ENCODE measurements at regions not wholly inside any gene's neighbourhood (a gene's known extent, or its start where the extent isn't known, plus 50 kb on each side); places are given as distances from the start of the nearest gene placed in this dataset.

GRCh38 chr21:33152732-33153130 lies 77.0 kb upstream of the IFNAR2 start:
- CTCF ChIA-PET: interaction anchor here (0.6 to 1.4 kb wide), 3 partner anchors 18 to 45 kb away, joined by 3 read pairs; no protein-coding TSS in a partner anchor
- no peaks in the 10 kb centered on the region for H3K9me3 ChIP-seq (ENCODE audit: control extremely low read depth in 1 of 5, control insufficient read depth in 4 of 5, insufficient read depth in 2 of 5, low read depth in 1 of 5, low read length in 4 of 5)
- over 99% methylated on average over 13 of the region's 13 CpGs for WGBS (ENCODE audit: insufficient coverage)
- peaks cover 0 to 2% (median 0%) of the 10 kb centered on the region in 5 experiments for H3K27me3 ChIP-seq (replicated peaks in 2 of 5; ENCODE audit: control insufficient read depth in 4 of 5, insufficient read depth in 5 of 5, low read length in 4 of 5)
- POLR2A ChIA-PET: interaction anchor here (0.6 kb wide), 1 partner anchor 1977 kb away, joined by 4 read pairs; no protein-coding TSS in a partner anchor
- DNase-seq: no peak
- no peak overlapping the region for H3K4me3 ChIP-seq (ENCODE audit: control insufficient read depth in 1 of 7, extremely low read depth in 1 of 7, insufficient read depth in 4 of 7, low read depth in 2 of 7, low read length in 6 of 7)
- H3K27ac ChIP-seq (ENCODE audit: insufficient read depth in 1 of 2, low read depth in 1 of 2, low read length in 2 of 2, poor library complexity in 1 of 2, severe bottlenecking in 2 of 2): no peak overlapping the region
- H3K36me3 ChIP-seq (ENCODE audit: control insufficient read depth in 4 of 4, insufficient read depth in 4 of 4, low read length in 3 of 4): no peaks in the 10 kb centered on the region
- peaks cover 0 to 19% (median 12%) of the 10 kb centered on the region in 4 experiments for H3K4me1 ChIP-seq (ENCODE audit: control extremely low read depth in 1 of 4, control insufficient read depth in 4 of 4, insufficient read depth in 4 of 4, low read length in 3 of 4)

GRCh38 chr21:33155005-33155404 lies 74.7 kb upstream of the IFNAR2 start:
- no peaks in the 10 kb centered on the region for H3K36me3 ChIP-seq (ENCODE audit: control insufficient read depth in 4 of 4, insufficient read depth in 4 of 4, low read length in 3 of 4)
- no peak overlapping the region for H3K4me3 ChIP-seq (ENCODE audit: control insufficient read depth in 1 of 7, extremely low read depth in 1 of 7, insufficient read depth in 4 of 7, low read depth in 2 of 7, low read length in 6 of 7)
- H3K27ac ChIP-seq (ENCODE audit: insufficient read depth in 1 of 2, low read depth in 1 of 2, low read length in 2 of 2, poor library complexity in 1 of 2, severe bottlenecking in 2 of 2): no peak overlapping the region
- no peak for DNase-seq
- H3K9me3 ChIP-seq (ENCODE audit: control extremely low read depth in 1 of 5, control insufficient read depth in 4 of 5, insufficient read depth in 2 of 5, low read depth in 1 of 5, low read length in 4 of 5): peaks cover 0 to 9% (median 3%) of the 10 kb centered on the region in 5 experiments
- peaks cover 0 to 10% (median 2%) of the 10 kb centered on the region in 5 experiments for H3K27me3 ChIP-seq (replicated peaks in 2 of 5; ENCODE audit: control insufficient read depth in 4 of 5, insufficient read depth in 5 of 5, low read length in 4 of 5)
- peaks cover 0 to 19% (median 12%) of the 10 kb centered on the region in 4 experiments for H3K4me1 ChIP-seq (ENCODE audit: control extremely low read depth in 1 of 4, control insufficient read depth in 4 of 4, insufficient read depth in 4 of 4, low read length in 3 of 4)
- CTCF ChIA-PET: interaction anchor here (1.7 kb wide), 1 partner anchor 41 kb away, joined by 3 read pairs; no protein-coding TSS in a partner anchor
- WGBS (ENCODE audit: insufficient coverage): no CpG with 5 or more reads among the region's 1 CpG
- POLR2A ChIA-PET: no interaction called here

GRCh38 chr21:33155422-33155821 lies 74.3 kb upstream of the IFNAR2 start:
- no peak for DNase-seq
- Histone ChIP-seq H3K4me3 (ENCODE audit: control insufficient read depth in 1 of 7, extremely low read depth in 1 of 7, insufficient read depth in 4 of 7, low read depth in 2 of 7, low read length in 6 of 7) (no peak overlapping the region), H3K36me3 (ENCODE audit: control insufficient read depth in 4 of 4, insufficient read depth in 4 of 4, low read length in 3 of 4) (no peaks in the 10 kb centered on the region), H3K27me3 (replicated peaks in 2 of 5; ENCODE audit: control insufficient read depth in 4 of 5, insufficient read depth in 5 of 5, low read length in 4 of 5) (peaks cover 0 to 10% (median 2%) of the 10 kb centered on the region in 5 experiments), H3K9me3 (ENCODE audit: control extremely low read depth in 1 of 5, control insufficient read depth in 4 of 5, insufficient read depth in 2 of 5, low read depth in 1 of 5, low read length in 4 of 5) (peaks cover 0 to 9% (median 3%) of the 10 kb centered on the region in 5 experiments), H3K4me1 (ENCODE audit: control extremely low read depth in 1 of 4, control insufficient read depth in 4 of 4, insufficient read depth in 4 of 4, low read length in 3 of 4) (peaks cover 0 to 19% (median 12%) of the 10 kb centered on the region in 4 experiments), H3K27ac (ENCODE audit: insufficient read depth in 1 of 2, low read depth in 1 of 2, low read length in 2 of 2, poor library complexity in 1 of 2, severe bottlenecking in 2 of 2) (no peak overlapping the region)
- ChIA-PET CTCF (interaction anchor here (1.7 kb wide), 1 partner anchor 40 kb away, joined by 3 read pairs; no protein-coding TSS in a partner anchor), POLR2A (no interaction called here)
- WGBS (ENCODE audit: insufficient coverage): 76% methylated on average over 4 of the region's 6 CpGs

GRCh38 chr21:33157303-33157702 lies 72.4 kb upstream of the IFNAR2 start:
- H3K4me1 ChIP-seq (ENCODE audit: control extremely low read depth in 1 of 4, control insufficient read depth in 4 of 4, insufficient read depth in 4 of 4, low read length in 3 of 4): peaks cover 0 to 4% (median 3%) of the 10 kb centered on the region in 4 experiments
- ChIA-PET CTCF (interaction anchor here (0.7 to 1.2 kb wide), 2 partner anchors 32 to 163 kb away, joined by 3 to 4 read pairs; no protein-coding TSS in a partner anchor), POLR2A (no interaction called here)
- H3K36me3 ChIP-seq (ENCODE audit: control insufficient read depth in 4 of 4, insufficient read depth in 4 of 4, low read length in 3 of 4): no peaks in the 10 kb centered on the region
- WGBS (ENCODE audit: insufficient coverage): no CpG with 5 or more reads among the region's 3 CpGs
- H3K4me3 ChIP-seq (ENCODE audit: control insufficient read depth in 1 of 7, extremely low read depth in 1 of 7, insufficient read depth in 4 of 7, low read depth in 2 of 7, low read length in 6 of 7): no peak overlapping the region
- DNase-seq: peak; percentile 2 to 50 (median 35)
- peaks cover 0 to 13% (median 2%) of the 10 kb centered on the region in 5 experiments for H3K27me3 ChIP-seq (replicated peaks in 2 of 5; ENCODE audit: control insufficient read depth in 4 of 5, insufficient read depth in 5 of 5, low read length in 4 of 5)
- H3K27ac ChIP-seq (ENCODE audit: insufficient read depth in 1 of 2, low read depth in 1 of 2, low read length in 2 of 2, poor library complexity in 1 of 2, severe bottlenecking in 2 of 2): no peak overlapping the region
- H3K9me3 ChIP-seq (ENCODE audit: control extremely low read depth in 1 of 5, control insufficient read depth in 4 of 5, insufficient read depth in 2 of 5, low read depth in 1 of 5, low read length in 4 of 5): peaks cover 0 to 9% (median 3%) of the 10 kb centered on the region in 5 experiments

GRCh38 chr21:33158654-33159053 lies 71.1 kb upstream of the IFNAR2 start:
- WGBS (ENCODE audit: insufficient coverage): 100% methylated on average over 1 of the region's 1 CpG
- Histone ChIP-seq H3K27me3 (replicated peaks in 2 of 5; ENCODE audit: control insufficient read depth in 4 of 5, insufficient read depth in 5 of 5, low read length in 4 of 5) (peaks cover 0 to 17% (median 2%) of the 10 kb centered on the region in 5 experiments), H3K4me3 (ENCODE audit: control insufficient read depth in 1 of 7, extremely low read depth in 1 of 7, insufficient read depth in 4 of 7, low read depth in 2 of 7, low read length in 6 of 7) (no peak overlapping the region), H3K27ac (ENCODE audit: insufficient read depth in 1 of 2, low read depth in 1 of 2, low read length in 2 of 2, poor library complexity in 1 of 2, severe bottlenecking in 2 of 2) (no peak overlapping the region), H3K36me3 (ENCODE audit: control insufficient read depth in 4 of 4, insufficient read depth in 4 of 4, low read length in 3 of 4) (no peaks in the 10 kb centered on the region), H3K9me3 (ENCODE audit: control extremely low read depth in 1 of 5, control insufficient read depth in 4 of 5, insufficient read depth in 2 of 5, low read depth in 1 of 5, low read length in 4 of 5) (peaks cover 0 to 9% (median 3%) of the 10 kb centered on the region in 5 experiments), H3K4me1 (ENCODE audit: control extremely low read depth in 1 of 4, control insufficient read depth in 4 of 4, insufficient read depth in 4 of 4, low read length in 3 of 4) (no peaks in the 10 kb centered on the region)
- POLR2A ChIA-PET: no interaction called here
- DNase-seq: no peak
- CTCF ChIA-PET: interaction anchor here (0.8 to 1.0 kb wide), 2 partner anchors 31 to 235 kb away, joined by 3 read pairs; no protein-coding TSS in a partner anchor

GRCh38 chr21:33162436-33162951 lies 67.2 kb upstream of the IFNAR2 start:
- WGBS (ENCODE audit: insufficient coverage): 77% methylated on average over 14 of the region's 15 CpGs
- POLR2A ChIA-PET: no interaction called here

GRCh38 chr21:33168886-33169285 lies 60.9 kb upstream of the IFNAR2 start:
- no peak overlapping the region for H3K4me3 ChIP-seq (ENCODE audit: control insufficient read depth in 1 of 7, extremely low read depth in 1 of 7, insufficient read depth in 4 of 7, low read depth in 2 of 7, low read length in 6 of 7)
- peaks cover 0 to 12% (median 2%) of the 10 kb centered on the region in 5 experiments for H3K27me3 ChIP-seq (replicated peaks in 2 of 5; ENCODE audit: control insufficient read depth in 4 of 5, insufficient read depth in 5 of 5, low read length in 4 of 5)
- H3K36me3 ChIP-seq (ENCODE audit: control insufficient read depth in 4 of 4, insufficient read depth in 4 of 4, low read length in 3 of 4): no peaks in the 10 kb centered on the region
- 93% methylated on average over 6 of the region's 6 CpGs for WGBS (ENCODE audit: insufficient coverage)
- ChIA-PET CTCF (interaction anchor here (1.3 kb wide), 1 partner anchor 32 kb away, joined by 3 read pairs; no protein-coding TSS in a partner anchor), POLR2A (no interaction called here)
- peaks cover 0 to 2% (median 0%) of the 10 kb centered on the region in 5 experiments for H3K9me3 ChIP-seq (ENCODE audit: control extremely low read depth in 1 of 5, control insufficient read depth in 4 of 5, insufficient read depth in 2 of 5, low read depth in 1 of 5, low read length in 4 of 5)
- no peak overlapping the region for H3K27ac ChIP-seq (ENCODE audit: insufficient read depth in 1 of 2, low read depth in 1 of 2, low read length in 2 of 2, poor library complexity in 1 of 2, severe bottlenecking in 2 of 2)
- no peak for DNase-seq
- H3K4me1 ChIP-seq (ENCODE audit: control extremely low read depth in 1 of 4, control insufficient read depth in 4 of 4, insufficient read depth in 4 of 4, low read length in 3 of 4): no peaks in the 10 kb centered on the region

More at GRCh38 chr21:33162436-33162951, 67.2 kb upstream of the IFNAR2 start:
- Histone ChIP-seq H3K27ac (ENCODE audit: insufficient read depth in 1 of 2, low read depth in 1 of 2, low read length in 2 of 2, poor library complexity in 1 of 2, severe bottlenecking in 2 of 2) (no peak overlapping the region), H3K9me3 (ENCODE audit: control extremely low read depth in 1 of 5, control insufficient read depth in 4 of 5, insufficient read depth in 2 of 5, low read depth in 1 of 5, low read length in 4 of 5) (peaks cover 0 to 9% (median 3%) of the 10 kb centered on the region in 5 experiments), H3K4me3 (ENCODE audit: control insufficient read depth in 1 of 7, extremely low read depth in 1 of 7, insufficient read depth in 4 of 7, low read depth in 2 of 7, low read length in 6 of 7) (no peak overlapping the region), H3K27me3 (replicated peaks in 2 of 5; ENCODE audit: control insufficient read depth in 4 of 5, insufficient read depth in 5 of 5, low read length in 4 of 5) (peaks cover 0 to 15% (median 2%) of the 10 kb centered on the region in 5 experiments), H3K4me1 (ENCODE audit: control extremely low read depth in 1 of 4, control insufficient read depth in 4 of 4, insufficient read depth in 4 of 4, low read length in 3 of 4) (no peaks in the 10 kb centered on the region), H3K36me3 (ENCODE audit: control insufficient read depth in 4 of 4, insufficient read depth in 4 of 4, low read length in 3 of 4) (no peaks in the 10 kb centered on the region)
- DNase-seq: no peak
- CTCF ChIA-PET: interaction anchor here (0.6 to 1.2 kb wide), 2 partner anchors 168 to 201 kb away, joined by 3 to 4 read pairs; no protein-coding TSS in a partner anchor
